Activated B cell treated with CpG ODN at 0.5 μM for 24 hours (primary cell): ENCODE measurements at regions not wholly inside any gene's neighbourhood (a gene's known extent, or its start where the extent isn't known, plus 50 kb on each side); places are given as distances from the start of the nearest gene placed in this dataset.

ENCODE experiments used
- ATAC-seq: fragments of 200-7000 bp; cut with Tn5 transposase; one replicate; pipeline ENCODE4 v1.10.0; 2021; ENCODE audit warnings: low read depth, mild to moderate bottlenecking, moderate library complexity
- CTCF ChIA-PET: fragments of 350-600 bp; sonication (Branson Sonifier 250); formaldehyde crosslinking; loops from one replicate; lab custom pipeline; 2021; ENCODE audit warnings: antibody characterized with exemption; lab: Charles Lee
- POLR2A ChIA-PET: fragments of 350-600 bp; sonication (Branson Sonifier 250); formaldehyde crosslinking; loops from one replicate; lab custom pipeline; 2021; ENCODE audit warnings: antibody characterized with exemption; lab: Charles Lee
- DNase-seq: peaks from one replicate; pipeline ENCODE4 v3.0.0; 2022
- H3K27ac Mint-ChIP-seq: one replicate; pipeline ENCODE4 v1.8.0; 2020; ENCODE audit warnings: mixed read lengths
- H3K27me3 Mint-ChIP-seq: one replicate; pipeline ENCODE4 v1.8.0; 2021; ENCODE audit warnings: mixed read lengths
- H3K36me3 Mint-ChIP-seq: one replicate; pipeline ENCODE4 v1.8.0; 2021; ENCODE audit warnings: low read depth, mixed read lengths
- H3K4me1 Mint-ChIP-seq: one replicate; pipeline ENCODE4 v1.8.0; 2021; ENCODE audit warnings: mixed read lengths
- H3K4me3 Mint-ChIP-seq: one replicate; pipeline ENCODE4 v1.8.0; 2020; ENCODE audit warnings: mild to moderate bottlenecking, mixed read lengths
- H3K9me3 Mint-ChIP-seq: one replicate; pipeline ENCODE4 v1.8.0; 2020; ENCODE audit warnings: mixed read lengths
- intact Hi-C: fragments of 100-400 bp; cut with micrococcal nuclease; formaldehyde crosslinking; loops from one replicate; pipeline ENCODE4 v1.15.1; 2024
- TF ChIP-seq, protein P1 (sequence below): fragments of 200-600 bp; IDR thresholded peaks from one replicate; pipeline ENCODE4 v1.8.0; 2022; ENCODE audit warnings: antibody characterized with exemption, mild to moderate bottlenecking

DNA sequence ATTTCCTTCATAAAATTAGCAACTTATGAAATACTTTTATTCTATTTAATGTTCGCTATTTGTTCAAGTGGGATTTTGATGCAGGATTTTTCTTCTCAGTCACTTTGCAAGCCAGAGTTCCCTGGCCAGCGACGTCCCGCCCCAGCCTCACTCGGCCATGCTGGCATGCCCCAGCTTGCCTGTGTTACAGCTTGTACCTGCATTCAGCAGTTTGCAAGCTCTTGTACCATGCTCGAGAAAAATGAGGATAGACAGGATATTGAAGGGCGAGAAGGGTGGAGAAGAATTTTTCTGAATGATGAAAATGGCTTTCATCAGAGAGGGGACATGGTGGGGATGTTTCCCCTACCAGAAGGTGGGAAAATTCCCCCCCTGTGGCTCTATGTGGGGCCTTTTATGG is 2180.2 kb upstream of the PCDH20 start:
- intact Hi-C loops: no loop called here
- ATAC-seq (no peak), DNase-seq (no peak)
- H3K9me3 Mint-ChIP-seq: peaks cover 5% of the 10 kb centered on the region
- H3K4me3 Mint-ChIP-seq: no peak overlapping the region
- POLR2A ChIA-PET: no interaction called here
- CTCF ChIA-PET: no interaction called here
- no peaks in the 10 kb centered on the region for H3K4me1 Mint-ChIP-seq
- H3K27me3 Mint-ChIP-seq: no peaks in the 10 kb centered on the region
- TF ChIP-seq, protein P1, sequence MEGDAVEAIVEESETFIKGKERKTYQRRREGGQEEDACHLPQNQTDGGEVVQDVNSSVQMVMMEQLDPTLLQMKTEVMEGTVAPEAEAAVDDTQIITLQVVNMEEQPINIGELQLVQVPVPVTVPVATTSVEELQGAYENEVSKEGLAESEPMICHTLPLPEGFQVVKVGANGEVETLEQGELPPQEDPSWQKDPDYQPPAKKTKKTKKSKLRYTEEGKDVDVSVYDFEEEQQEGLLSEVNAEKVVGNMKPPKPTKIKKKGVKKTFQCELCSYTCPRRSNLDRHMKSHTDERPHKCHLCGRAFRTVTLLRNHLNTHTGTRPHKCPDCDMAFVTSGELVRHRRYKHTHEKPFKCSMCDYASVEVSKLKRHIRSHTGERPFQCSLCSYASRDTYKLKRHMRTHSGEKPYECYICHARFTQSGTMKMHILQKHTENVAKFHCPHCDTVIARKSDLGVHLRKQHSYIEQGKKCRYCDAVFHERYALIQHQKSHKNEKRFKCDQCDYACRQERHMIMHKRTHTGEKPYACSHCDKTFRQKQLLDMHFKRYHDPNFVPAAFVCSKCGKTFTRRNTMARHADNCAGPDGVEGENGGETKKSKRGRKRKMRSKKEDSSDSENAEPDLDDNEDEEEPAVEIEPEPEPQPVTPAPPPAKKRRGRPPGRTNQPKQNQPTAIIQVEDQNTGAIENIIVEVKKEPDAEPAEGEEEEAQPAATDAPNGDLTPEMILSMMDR: no peak
- no peaks in the 10 kb centered on the region for H3K36me3 Mint-ChIP-seq
- no peak overlapping the region for H3K27ac Mint-ChIP-seq

DNA sequence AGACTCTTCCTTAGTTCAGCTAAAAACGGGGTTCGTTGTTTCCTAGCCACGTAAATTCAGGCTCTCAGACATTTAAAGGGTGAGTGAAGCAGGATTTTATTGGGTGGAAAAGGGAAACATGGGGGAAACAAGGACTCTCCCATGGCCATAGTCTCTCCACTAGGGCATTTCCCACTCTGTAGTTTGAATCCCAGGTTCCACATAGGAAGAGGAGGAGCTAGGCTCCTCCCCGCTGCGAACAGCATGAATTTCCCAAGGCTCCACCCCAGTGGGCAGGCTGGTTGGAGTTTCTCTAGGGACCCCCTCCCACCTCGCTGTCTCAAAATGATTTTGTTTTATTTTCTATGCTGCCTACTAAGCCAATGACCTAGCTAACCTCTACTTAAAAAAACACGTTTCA is 2170.8 kb upstream of the PCDH20 start:
- no peaks in the 10 kb centered on the region for H3K27me3 Mint-ChIP-seq
- DNase-seq (no peak), ATAC-seq (no peak)
- CTCF ChIA-PET: no interaction called here
- intact Hi-C loops: no loop called here
- no peak overlapping the region for H3K27ac Mint-ChIP-seq
- POLR2A ChIA-PET: no interaction called here
- no peaks in the 10 kb centered on the region for H3K36me3 Mint-ChIP-seq
- H3K4me3 Mint-ChIP-seq: no peak overlapping the region
- H3K9me3 Mint-ChIP-seq: peaks cover 16% of the 10 kb centered on the region
- no peaks in the 10 kb centered on the region for H3K4me1 Mint-ChIP-seq
- TF ChIP-seq, protein P1: no peak

DNA sequence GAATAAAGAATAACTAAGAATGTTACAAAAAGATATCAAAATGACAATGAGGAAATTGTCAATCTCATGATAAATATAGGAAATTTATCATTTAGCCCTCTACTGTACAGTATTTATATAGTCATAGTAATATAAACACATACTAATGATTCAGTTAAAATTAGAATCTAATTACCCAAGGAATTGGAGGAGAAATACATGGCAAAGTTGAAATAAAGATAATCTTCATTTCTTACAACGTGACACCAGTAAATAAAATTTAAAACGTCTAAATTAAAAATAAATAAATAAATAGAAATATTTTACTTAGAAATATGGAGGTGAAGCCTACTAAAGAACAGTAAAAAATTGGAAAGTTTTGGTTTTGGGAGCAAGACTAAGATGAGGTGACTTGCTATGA is 2163.1 kb upstream of the PCDH20 start:
- Mint-ChIP-seq H3K4me1 (no peaks in the 10 kb centered on the region), H3K27me3 (no peaks in the 10 kb centered on the region)

DNA sequence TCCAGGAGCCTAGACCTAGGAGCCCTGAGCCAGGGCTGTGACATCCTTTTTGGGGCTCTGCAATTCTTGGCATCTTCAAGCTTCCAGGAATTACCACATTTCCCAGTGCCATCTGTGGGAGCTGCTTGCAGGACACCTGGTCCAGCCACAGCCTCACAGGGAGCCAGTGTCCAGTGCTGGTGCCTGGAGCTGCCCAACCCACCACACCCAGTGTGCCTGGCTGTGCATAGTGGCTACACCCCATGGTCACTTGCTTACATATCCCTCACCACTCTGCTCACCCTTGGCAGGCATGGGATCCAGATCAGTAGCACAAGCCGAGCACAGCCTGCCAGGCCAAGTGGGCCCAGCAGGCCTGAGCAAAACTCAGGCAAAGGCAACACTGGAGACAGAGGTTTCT is 2151.4 kb upstream of the PCDH20 start:
- CTCF ChIA-PET: no interaction called here
- intact Hi-C loops: no loop called here
- no peak for DNase-seq
- POLR2A ChIA-PET: no interaction called here
- H3K36me3 Mint-ChIP-seq: no peaks in the 10 kb centered on the region
- TF ChIP-seq, protein P1: no peak
- H3K27me3 Mint-ChIP-seq: no peaks in the 10 kb centered on the region
- H3K9me3 Mint-ChIP-seq: peaks cover 8% of the 10 kb centered on the region
- H3K27ac Mint-ChIP-seq: no peak overlapping the region
- ATAC-seq: no peak
- H3K4me1 Mint-ChIP-seq: no peaks in the 10 kb centered on the region
- H3K4me3 Mint-ChIP-seq: no peak overlapping the region

More for the DNA sequence above, 2163.1 kb upstream of the PCDH20 start:
- intact Hi-C loops: no loop called here
- CTCF ChIA-PET: no interaction called here
- Mint-ChIP-seq H3K27ac (no peak overlapping the region), H3K36me3 (no peaks in the 10 kb centered on the region), H3K9me3 (peaks cover 20% of the 10 kb centered on the region), H3K4me3 (no peak overlapping the region)
- TF ChIP-seq, protein P1: no peak
- POLR2A ChIA-PET: no interaction called here
- no peak for DNase-seq
- ATAC-seq: no peak

DNA sequence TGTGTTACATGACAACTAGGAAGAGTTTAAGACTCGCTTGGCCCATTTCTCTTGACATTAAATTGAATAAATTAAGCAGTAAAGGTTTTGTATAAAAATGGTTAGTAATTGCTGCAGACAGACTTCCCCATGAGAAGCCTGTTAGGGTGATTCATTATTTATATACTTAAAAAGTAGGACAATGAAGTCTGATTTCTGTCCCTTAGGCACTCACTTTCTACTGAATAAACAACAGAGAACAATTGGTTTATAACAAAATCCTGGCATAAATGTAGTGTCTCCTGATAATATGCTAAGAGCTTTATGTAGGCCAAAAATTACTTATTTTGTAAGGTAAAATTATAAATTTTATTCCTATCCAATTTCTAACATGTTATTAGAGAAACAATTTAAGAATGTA is 2138.5 kb upstream of the PCDH20 start:
- Mint-ChIP-seq H3K4me1 (no peaks in the 10 kb centered on the region), H3K27me3 (no peaks in the 10 kb centered on the region), H3K27ac (no peak overlapping the region), H3K4me3 (no peak overlapping the region), H3K36me3 (no peaks in the 10 kb centered on the region), H3K9me3 (peaks cover 8% of the 10 kb centered on the region)
- CTCF ChIA-PET: no interaction called here
- POLR2A ChIA-PET: no interaction called here
- intact Hi-C loops: no loop called here
- DNase-seq (no peak), ATAC-seq (no peak)
- TF ChIP-seq, protein P1: no peak
